Cardiac fibroblast (primary cell): ENCODE measurements at regions not wholly inside any gene's neighbourhood (a gene's known extent, or its start where the extent isn't known, plus 50 kb on each side); places are given as distances from the start of the nearest gene placed in this dataset.
"Not testable (repeated sequence)": the region's sequence is repeated elsewhere in the genome, so short reads cannot be mapped to it uniquely, and the experiment has no call there.

Source experiments
- DNase-seq, 2 donors: peaks; one replicate each; pipeline versions ENCODE4 v3.0.0 to v3.0.0-alpha.2; 2010; ENCODE audit warnings: low read depth in 2 of 2
- H3K4me3 ChIP-seq, 2 donors: replicated peaks in 1 of 2; 1 replicate in 1 of 2; 2 replicates in 1 of 2; pipeline ENCODE4 v1.5.1; 2011; ENCODE audit warnings: low read depth in 2 of 2, low read length in 2 of 2, mild to moderate bottlenecking in 2 of 2, moderate library complexity in 1 of 2
- CTCF ChIP-seq: IDR thresholded peaks from one replicate; pipeline ENCODE4 v1.5.1; 2011; ENCODE audit warnings: low read depth, mild to moderate bottlenecking, low read length, inconsistent platforms

- no peak overlapping the region for H3K4me3 ChIP-seq
- no peak for TF ChIP-seq CTCF
- DNase-seq, result no peak
Observed at GRCh38 chr4:158032733-158033415, 140.0 kb downstream of the GASK1B start.

- not testable (repeated sequence) for DNase-seq, H3K4me3 ChIP-seq
Observed at GRCh38 chr4:158028381-158028780, 144.4 kb downstream of the GASK1B start.

- DNase-seq, result no peak
- no peak for TF ChIP-seq CTCF
- no peak overlapping the region for H3K4me3 ChIP-seq
Observed at GRCh38 chr4:158025131-158025530, 147.7 kb downstream of the GASK1B start.

- TF ChIP-seq CTCF, result no peak
- DNase-seq, result peak; percentile 86 to 95
- no peak overlapping the region for H3K4me3 ChIP-seq
Observed at GRCh38 chr4:158020734-158021346, 152.0 kb downstream of the GASK1B start.

GRCh38 chr4:158020176-158020575 lies 152.6 kb downstream of the GASK1B start:
- no peak overlapping the region for H3K4me3 ChIP-seq
- no peak for TF ChIP-seq CTCF
- peak; percentile 89 to 95 for DNase-seq

GRCh38 chr4:158018831-158019230 lies 154.0 kb downstream of the GASK1B start:
- TF ChIP-seq CTCF, result no peak
- no peak for DNase-seq
- no peak overlapping the region for H3K4me3 ChIP-seq

GRCh38 chr4:158018221-158018830 lies 154.5 kb downstream of the GASK1B start:
- no peak for TF ChIP-seq CTCF
- H3K4me3 ChIP-seq, result no peak overlapping the region
- no peak for DNase-seq
